DND-41 (cell line): ENCODE measurements at regions not wholly inside any gene's neighbourhood (a gene's known extent, or its start where the extent isn't known, plus 50 kb on each side); places are given as distances from the start of the nearest gene placed in this dataset.

ENCODE experiments used
- ATAC-seq: fragments of 200-7000 bp; cut with Tn5 transposase; 3 replicates; pipeline ENCODE4 v1.9.1; 2021; ENCODE audit warnings: low read depth; ENCODE audit not compliant: insufficient read depth
- DNase-seq: peaks from one replicate; pipeline ENCODE4 v3.0.0-alpha.2; 2020
- H2AFZ ChIP-seq: 2 replicates; pipeline ENCODE4 v1.6.0; 2012; ENCODE audit warnings: low read depth, low read length
- H3K27ac ChIP-seq: 2 replicates; pipeline ENCODE4 v1.5.1; 2012; ENCODE audit warnings: low read length, inconsistent platforms
- H3K27me3 ChIP-seq: fragments of 200-600 bp; sonication (generic); 2 replicates; pipeline ENCODE4 v1.6.0; 2012; ENCODE audit warnings: low read length, mild to moderate bottlenecking, inconsistent platforms; ENCODE audit not compliant: insufficient read depth, poor library complexity
- H3K36me3 ChIP-seq: 2 replicates; pipeline ENCODE4 v1.5.1; 2012; ENCODE audit warnings: low read length, inconsistent platforms; ENCODE audit not compliant: insufficient read depth
- H3K4me1 ChIP-seq: 2 replicates; pipeline ENCODE4 v1.5.1; 2012; ENCODE audit warnings: mild to moderate bottlenecking, low read length; ENCODE audit not compliant: insufficient read depth
- H3K4me2 ChIP-seq: 2 replicates; pipeline ENCODE4 v1.6.0; 2012; ENCODE audit warnings: mild to moderate bottlenecking, moderate library complexity, low read length, inconsistent platforms; ENCODE audit not compliant: insufficient read depth
- H3K4me3 ChIP-seq, 2 experiments: fragments of 200-600 bp in 1 of 2; shearing (Covaris generic) in 1 of 2; 2 replicates each; pipeline ENCODE4 v1.5.1; 2012 to 2016; ENCODE audit warnings: inconsistent platforms in 2 of 2, low read length in 2 of 2, mild to moderate bottlenecking in 2 of 2, low read depth in 1 of 2, moderate library complexity in 1 of 2
- H3K79me2 ChIP-seq: 2 replicates; pipeline ENCODE4 v1.6.0; 2012; ENCODE audit warnings: low read length, inconsistent platforms; ENCODE audit not compliant: insufficient read depth
- H3K9ac ChIP-seq: 2 replicates; pipeline ENCODE4 v1.6.0; 2012; ENCODE audit warnings: low read depth, mild to moderate bottlenecking, inconsistent platforms, low read length, moderate library complexity
- H3K9me3 ChIP-seq: 2 replicates; pipeline ENCODE4 v1.5.1; 2012; ENCODE audit warnings: low read length, moderate library complexity, mild to moderate bottlenecking, inconsistent platforms; ENCODE audit not compliant: insufficient read depth, severe bottlenecking
- H4K20me1 ChIP-seq: 2 replicates; pipeline ENCODE4 v1.6.0; 2012; ENCODE audit warnings: low read length; ENCODE audit not compliant: insufficient read depth
- CTCF ChIP-seq: IDR thresholded peaks from 2 replicates; pipeline ENCODE4 v1.5.1; 2012; ENCODE audit warnings: borderline replicate concordance, low read length, moderate library complexity, mild to moderate bottlenecking; ENCODE audit not compliant: poor library complexity, severe bottlenecking; ENCODE audit errors: extremely low read depth
- EZH2 ChIP-seq: IDR thresholded peaks from 3 replicates; pipeline ENCODE4 v1.6.1; 2012; ENCODE audit warnings: borderline replicate concordance, low read depth, mild to moderate bottlenecking, moderate library complexity, low read length, inconsistent platforms; ENCODE audit not compliant: severe bottlenecking

DNA sequence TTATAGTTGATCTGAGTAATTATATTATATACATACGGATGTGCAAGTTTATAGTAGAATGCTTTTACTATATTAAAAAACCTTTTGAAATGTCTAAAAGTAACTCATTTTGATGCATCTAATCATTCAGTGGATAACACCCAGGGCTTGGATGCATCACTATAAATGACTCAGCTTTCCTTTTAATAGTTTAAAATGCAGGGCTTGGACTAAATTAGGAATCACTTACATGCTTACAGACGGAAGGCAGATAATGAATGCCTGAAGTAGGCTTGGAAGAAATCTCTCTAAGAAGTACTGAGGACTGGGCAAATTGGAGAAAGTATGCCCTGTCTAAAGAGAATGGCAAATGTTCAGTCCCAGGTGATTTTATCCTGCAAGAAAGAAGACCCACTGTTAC is 362.5 kb upstream of the CCNH start:
- H3K4me2 ChIP-seq, result no peak overlapping the region
- no peaks in the 10 kb centered on the region for H3K9me3 ChIP-seq
- no peaks in the 10 kb centered on the region for H4K20me1 ChIP-seq
- no peak overlapping the region for H3K9ac ChIP-seq
- H3K4me1 ChIP-seq, result no peaks in the 10 kb centered on the region
- H3K4me3 ChIP-seq, result no peak overlapping the region
- DNase-seq (no peak), ATAC-seq (no peak)
- no peak overlapping the region for H3K27ac ChIP-seq
- no peaks in the 10 kb centered on the region for H3K36me3 ChIP-seq
- no peak for TF ChIP-seq CTCF
- TF ChIP-seq EZH2, result no peak
- no peaks in the 10 kb centered on the region for H3K27me3 ChIP-seq
- no peak overlapping the region for H2AFZ ChIP-seq
- no peaks in the 10 kb centered on the region for H3K79me2 ChIP-seq

DNA sequence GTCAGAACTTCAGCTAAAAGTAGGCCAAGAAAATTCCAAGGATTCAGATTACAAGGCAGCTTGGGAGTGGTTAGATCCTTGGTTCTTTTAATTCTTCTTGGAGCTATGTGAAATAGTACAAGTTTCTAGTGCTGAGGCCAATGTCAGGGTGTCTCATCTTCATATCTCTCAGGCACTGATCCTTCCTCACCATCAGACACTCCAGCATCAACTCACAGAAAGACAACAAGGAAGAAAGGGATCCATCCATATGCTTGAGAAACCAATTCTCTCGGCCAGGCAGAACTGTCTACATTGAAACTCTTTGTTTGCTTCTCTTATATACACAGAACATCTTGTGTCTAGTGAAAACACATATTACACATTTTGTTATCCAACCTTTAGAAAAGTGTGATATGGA is 362.1 kb upstream of the CCNH start:
- Histone ChIP-seq H2AFZ (no peak overlapping the region), H3K36me3 (no peaks in the 10 kb centered on the region), H3K4me3 (no peak overlapping the region), H3K79me2 (no peaks in the 10 kb centered on the region), H3K9ac (no peak overlapping the region), H3K4me2 (no peak overlapping the region), H3K4me1 (no peaks in the 10 kb centered on the region), H3K27me3 (no peaks in the 10 kb centered on the region), H3K27ac (no peak overlapping the region), H3K9me3 (no peaks in the 10 kb centered on the region), H4K20me1 (no peaks in the 10 kb centered on the region)
- TF ChIP-seq CTCF, result no peak
- TF ChIP-seq EZH2, result no peak
- no peak for ATAC-seq
- DNase-seq, result no peak

GRCh38 chr5:87770601-87771121 is 357.9 kb upstream of the CCNH start:
- H3K4me1 ChIP-seq, result no peaks in the 10 kb centered on the region
- ATAC-seq, result no peak
- no peaks in the 10 kb centered on the region for H3K27me3 ChIP-seq
- no peak overlapping the region for H3K4me3 ChIP-seq
- no peak overlapping the region for H3K9ac ChIP-seq
- H3K36me3 ChIP-seq, result no peaks in the 10 kb centered on the region
- no peak overlapping the region for H3K27ac ChIP-seq
- no peaks in the 10 kb centered on the region for H3K79me2 ChIP-seq
- H4K20me1 ChIP-seq, result no peaks in the 10 kb centered on the region
- no peak for DNase-seq
- H2AFZ ChIP-seq, result no peak overlapping the region
- no peaks in the 10 kb centered on the region for H3K9me3 ChIP-seq
- TF ChIP-seq EZH2 (no peak), CTCF (no peak)
- H3K4me2 ChIP-seq, result no peak overlapping the region
